OCI-LY3 (cell line): ENCODE measurements at regions not wholly inside any gene's neighbourhood (a gene's known extent, or its start where the extent isn't known, plus 50 kb on each side); places are given as distances from the start of the nearest gene placed in this dataset.

Experiments
- EZH2phosphoT487 ChIP-seq: fragments of 200-600 bp; shearing (Covaris generic); IDR thresholded peaks from 2 replicates; pipeline ENCODE4 v1.6.1; 2018; ENCODE audit warnings: antibody characterized with exemption, mixed run types, low read depth
- TF ChIP-seq, protein P1 (sequence below): fragments of 200-600, 300-600 bp; sonication (generic); IDR thresholded peaks from 2 replicates; pipeline ENCODE4 v1.5.1; 2014; ENCODE audit warnings: antibody characterized with exemption, low read length, low read depth

DNA sequence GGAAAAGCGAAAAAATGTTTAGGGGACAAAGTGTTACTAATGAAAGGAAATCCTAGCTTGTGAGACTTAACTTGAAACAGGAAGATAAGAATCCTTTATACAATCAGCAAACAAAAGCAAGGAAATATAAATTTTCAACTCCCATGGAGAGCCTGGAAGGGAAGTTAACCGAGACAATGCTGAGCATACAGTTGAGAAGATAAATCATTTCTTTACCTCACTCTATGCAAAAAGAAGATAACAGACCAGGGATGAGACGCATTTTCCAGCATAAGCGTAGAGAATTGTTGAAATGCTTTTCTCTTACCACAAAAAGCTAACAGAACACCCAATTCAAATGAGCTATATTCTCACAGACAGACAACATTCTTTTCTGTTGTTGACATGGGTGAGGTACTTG is 309.6 kb downstream of the CWC27 start:
- TF ChIP-seq, protein P1, sequence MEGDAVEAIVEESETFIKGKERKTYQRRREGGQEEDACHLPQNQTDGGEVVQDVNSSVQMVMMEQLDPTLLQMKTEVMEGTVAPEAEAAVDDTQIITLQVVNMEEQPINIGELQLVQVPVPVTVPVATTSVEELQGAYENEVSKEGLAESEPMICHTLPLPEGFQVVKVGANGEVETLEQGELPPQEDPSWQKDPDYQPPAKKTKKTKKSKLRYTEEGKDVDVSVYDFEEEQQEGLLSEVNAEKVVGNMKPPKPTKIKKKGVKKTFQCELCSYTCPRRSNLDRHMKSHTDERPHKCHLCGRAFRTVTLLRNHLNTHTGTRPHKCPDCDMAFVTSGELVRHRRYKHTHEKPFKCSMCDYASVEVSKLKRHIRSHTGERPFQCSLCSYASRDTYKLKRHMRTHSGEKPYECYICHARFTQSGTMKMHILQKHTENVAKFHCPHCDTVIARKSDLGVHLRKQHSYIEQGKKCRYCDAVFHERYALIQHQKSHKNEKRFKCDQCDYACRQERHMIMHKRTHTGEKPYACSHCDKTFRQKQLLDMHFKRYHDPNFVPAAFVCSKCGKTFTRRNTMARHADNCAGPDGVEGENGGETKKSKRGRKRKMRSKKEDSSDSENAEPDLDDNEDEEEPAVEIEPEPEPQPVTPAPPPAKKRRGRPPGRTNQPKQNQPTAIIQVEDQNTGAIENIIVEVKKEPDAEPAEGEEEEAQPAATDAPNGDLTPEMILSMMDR, result no peak
- no peak for TF ChIP-seq EZH2phosphoT487
